ENCODE measurements at regions not wholly inside any gene's neighbourhood (a gene's known extent, or its start where the extent isn't known, plus 50 kb on each side); places are given as distances from the start of the nearest gene placed in this dataset.

- no peak overlapping the region for H3K4me3 Mint-ChIP-seq (ENCODE audit: unreplicated experiment)
- no peaks in the 10 kb centered on the region for H3K9me3 Mint-ChIP-seq (ENCODE audit: low read depth)
- no peaks in the 10 kb centered on the region for H3K27me3 Mint-ChIP-seq (ENCODE audit: low read depth)
- H3K27ac Mint-ChIP-seq (ENCODE audit: unreplicated experiment) = no peak overlapping the region
- peaks cover 31% of the 10 kb centered on the region for H3K4me1 Mint-ChIP-seq (ENCODE audit: low read depth)
- DNase-seq (ENCODE audit: low spot score) = no peak
- H3K36me3 Mint-ChIP-seq (ENCODE audit: low read depth) = no peaks in the 10 kb centered on the region
- TF ChIP-seq, protein P1, sequence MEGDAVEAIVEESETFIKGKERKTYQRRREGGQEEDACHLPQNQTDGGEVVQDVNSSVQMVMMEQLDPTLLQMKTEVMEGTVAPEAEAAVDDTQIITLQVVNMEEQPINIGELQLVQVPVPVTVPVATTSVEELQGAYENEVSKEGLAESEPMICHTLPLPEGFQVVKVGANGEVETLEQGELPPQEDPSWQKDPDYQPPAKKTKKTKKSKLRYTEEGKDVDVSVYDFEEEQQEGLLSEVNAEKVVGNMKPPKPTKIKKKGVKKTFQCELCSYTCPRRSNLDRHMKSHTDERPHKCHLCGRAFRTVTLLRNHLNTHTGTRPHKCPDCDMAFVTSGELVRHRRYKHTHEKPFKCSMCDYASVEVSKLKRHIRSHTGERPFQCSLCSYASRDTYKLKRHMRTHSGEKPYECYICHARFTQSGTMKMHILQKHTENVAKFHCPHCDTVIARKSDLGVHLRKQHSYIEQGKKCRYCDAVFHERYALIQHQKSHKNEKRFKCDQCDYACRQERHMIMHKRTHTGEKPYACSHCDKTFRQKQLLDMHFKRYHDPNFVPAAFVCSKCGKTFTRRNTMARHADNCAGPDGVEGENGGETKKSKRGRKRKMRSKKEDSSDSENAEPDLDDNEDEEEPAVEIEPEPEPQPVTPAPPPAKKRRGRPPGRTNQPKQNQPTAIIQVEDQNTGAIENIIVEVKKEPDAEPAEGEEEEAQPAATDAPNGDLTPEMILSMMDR (IDR thresholded peaks at IDR 0.05) = no peak
Observed at GRCh38 chr6:47106216-47106615, 64.1 kb upstream of the ADGRF1 start.

- Mint-ChIP-seq H3K27me3 (ENCODE audit: low read depth) (no peaks in the 10 kb centered on the region), H3K36me3 (ENCODE audit: low read depth) (no peaks in the 10 kb centered on the region), H3K4me3 (ENCODE audit: unreplicated experiment) (no peak overlapping the region), H3K27ac (ENCODE audit: unreplicated experiment) (no peak overlapping the region), H3K9me3 (ENCODE audit: low read depth) (no peaks in the 10 kb centered on the region), H3K4me1 (ENCODE audit: low read depth) (peaks cover 31% of the 10 kb centered on the region)
- no peak for DNase-seq (ENCODE audit: low spot score)
- TF ChIP-seq, protein P1 (IDR thresholded peaks at IDR 0.05) = no peak
Observed at GRCh38 chr6:47105469-47106178, 63.5 kb upstream of the ADGRF1 start.

GRCh38 chr6:47103931-47104330 lies 61.8 kb upstream of the ADGRF1 start:
- DNase-seq (ENCODE audit: low spot score) = no peak
- TF ChIP-seq, protein P1 (IDR thresholded peaks at IDR 0.05) = no peak
- peaks cover 23% of the 10 kb centered on the region for H3K4me1 Mint-ChIP-seq (ENCODE audit: low read depth)
- no peak overlapping the region for H3K4me3 Mint-ChIP-seq (ENCODE audit: unreplicated experiment)
- no peak overlapping the region for H3K27ac Mint-ChIP-seq (ENCODE audit: unreplicated experiment)
- H3K27me3 Mint-ChIP-seq (ENCODE audit: low read depth) = no peaks in the 10 kb centered on the region
- no peaks in the 10 kb centered on the region for H3K9me3 Mint-ChIP-seq (ENCODE audit: low read depth)
- H3K36me3 Mint-ChIP-seq (ENCODE audit: low read depth) = no peaks in the 10 kb centered on the region

- H3K27ac Mint-ChIP-seq (ENCODE audit: unreplicated experiment) = no peak overlapping the region
- peaks cover 17% of the 10 kb centered on the region for H3K4me1 Mint-ChIP-seq (ENCODE audit: low read depth)
- no peaks in the 10 kb centered on the region for H3K36me3 Mint-ChIP-seq (ENCODE audit: low read depth)
- H3K4me3 Mint-ChIP-seq (ENCODE audit: unreplicated experiment) = no peak overlapping the region
- H3K27me3 Mint-ChIP-seq (ENCODE audit: low read depth) = no peaks in the 10 kb centered on the region
- TF ChIP-seq, protein P1 (IDR thresholded peaks at IDR 0.05) = no peak
- no peak for DNase-seq (ENCODE audit: low spot score)
- H3K9me3 Mint-ChIP-seq (ENCODE audit: low read depth) = no peaks in the 10 kb centered on the region
Observed at GRCh38 chr6:47102331-47102730, 60.2 kb upstream of the ADGRF1 start.

DNA sequence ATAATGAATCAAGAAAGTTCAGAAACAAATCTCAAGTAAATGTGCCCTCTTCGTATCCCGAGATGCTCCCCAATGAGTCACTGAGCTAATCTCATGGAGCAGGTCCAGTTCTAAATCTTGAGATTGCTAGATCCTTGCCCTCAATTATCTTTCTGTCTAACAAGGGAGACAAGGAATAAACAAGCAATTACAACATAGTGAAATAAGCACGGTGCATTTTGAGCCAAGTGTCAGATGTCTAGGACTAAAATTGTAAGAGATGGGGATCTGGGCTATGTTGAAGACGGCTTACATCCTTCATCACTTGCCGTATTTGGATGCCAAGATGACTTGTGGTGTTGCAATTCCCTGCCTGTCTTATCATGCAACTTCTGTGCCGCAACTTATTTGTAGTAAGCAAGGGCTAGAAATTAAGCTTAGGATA lies 56.5 kb upstream of the ADGRF1 start:
- Mint-ChIP-seq H3K4me1 (ENCODE audit: low read depth) (peaks cover 17% of the 10 kb centered on the region), H3K4me3 (ENCODE audit: unreplicated experiment) (no peak overlapping the region), H3K9me3 (ENCODE audit: low read depth) (no peaks in the 10 kb centered on the region), H3K36me3 (ENCODE audit: low read depth) (no peaks in the 10 kb centered on the region), H3K27ac (ENCODE audit: unreplicated experiment) (no peak overlapping the region), H3K27me3 (ENCODE audit: low read depth) (no peaks in the 10 kb centered on the region)
- TF ChIP-seq, protein P1 (IDR thresholded peaks at IDR 0.05) = no peak
- no peak for DNase-seq (ENCODE audit: low spot score)

Data from chondrocyte (in vitro differentiated cells).